GM18505 (cell line): ENCODE measurements at regions not wholly inside any gene's neighbourhood (a gene's known extent, or its start where the extent isn't known, plus 50 kb on each side); places are given as distances from the start of the nearest gene placed in this dataset.

Experiments
- ATAC-seq: cut with Tn5 transposase; IDR thresholded peaks from one replicate; pipeline ENCODE4 v1.9.1; 2021; ENCODE audit not compliant: unreplicated experiment
- POLR2A ChIP-seq: IDR thresholded peaks from 4 replicates; pipeline ENCODE4 v1.6.1; 2011; ENCODE audit warnings: borderline replicate concordance; ENCODE audit not compliant: insufficient read depth, insufficient read length; ENCODE audit errors: extremely low read depth

GRCh38 chr14:36465178-36465577 is 54.9 kb downstream of the NKX2-1 start:
- TF ChIP-seq POLR2A, result no peak

GRCh38 chr14:36462890-36463289 is 57.1 kb downstream of the NKX2-1 start:
- no peak for TF ChIP-seq POLR2A
- ATAC-seq, result no peak

More at GRCh38 chr14:36465178-36465577, 54.9 kb downstream of the NKX2-1 start:
- no peak for ATAC-seq

- ATAC-seq, result no peak
- TF ChIP-seq POLR2A, result no peak
These were observed 64.8 kb downstream of the NKX2-1 start for GRCh38 chr14:36455241-36455627.

GRCh38 chr14:36454599-36455240 is 65.3 kb downstream of the NKX2-1 start:
- no peak for TF ChIP-seq POLR2A
- ATAC-seq, result no peak

- TF ChIP-seq POLR2A, result no peak
- no peak for ATAC-seq
These were observed 67.2 kb downstream of the NKX2-1 start for GRCh38 chr14:36452860-36453259.

- no peak for TF ChIP-seq POLR2A
- ATAC-seq, result no peak
These were observed 68.5 kb downstream of the NKX2-1 start for GRCh38 chr14:36451310-36452065.

GRCh38 chr14:36450550-36450949 is 69.5 kb downstream of the NKX2-1 start:
- no peak for ATAC-seq
- no peak for TF ChIP-seq POLR2A

- TF ChIP-seq POLR2A, result no peak
- ATAC-seq, result no peak
These were observed 70.1 kb downstream of the NKX2-1 start for GRCh38 chr14:36449903-36450302.

GRCh38 chr14:36443374-36443773 is 76.7 kb downstream of the NKX2-1 start:
- TF ChIP-seq POLR2A, result no peak
- no peak for ATAC-seq

- ATAC-seq, result no peak
- TF ChIP-seq POLR2A, result no peak
These were observed 77.2 kb downstream of the NKX2-1 start for GRCh38 chr14:36442824-36443241.

GRCh38 chr14:36441283-36441682 is 78.7 kb downstream of the NKX2-1 start:
- TF ChIP-seq POLR2A, result no peak
- ATAC-seq, result no peak

- no peak for ATAC-seq
- TF ChIP-seq POLR2A, result no peak
These were observed 80.3 kb downstream of the NKX2-1 start for GRCh38 chr14:36439766-36440165.

GRCh38 chr14:36438883-36439282 is 81.1 kb downstream of the NKX2-1 start:
- TF ChIP-seq POLR2A, result no peak
- no peak for ATAC-seq

- no peak for TF ChIP-seq POLR2A
- ATAC-seq, result no peak
These were observed 89.4 kb downstream of the NKX2-1 start for GRCh38 chr14:36430662-36431084.
